Fibroblast of skin of left quadriceps (primary cell): ENCODE measurements at regions not wholly inside any gene's neighbourhood (a gene's known extent, or its start where the extent isn't known, plus 50 kb on each side); places are given as distances from the start of the nearest gene placed in this dataset.
"Not testable (repeated sequence)": the region's sequence is repeated elsewhere in the genome, so short reads cannot be mapped to it uniquely, and the experiment has no call there.

Experiments
- DNase-seq, 2 experiments: peaks; one replicate each; pipeline ENCODE4 v3.0.0-alpha.2; 2013; ENCODE audit warnings: low read depth in 2 of 2

GRCh38 chr12:105581420-105581819 is 250.9 kb downstream of the C12orf75 start:
- DNase-seq, result no peak

GRCh38 chr12:105585107-105585506 is 254.6 kb downstream of the C12orf75 start:
- no peak for DNase-seq

GRCh38 chr12:105587237-105587636 is 256.7 kb downstream of the C12orf75 start:
- no peak for DNase-seq

- no peak for DNase-seq
Observed at GRCh38 chr12:105588106-105588505, 257.6 kb downstream of the C12orf75 start.

- no peak for DNase-seq
Observed at GRCh38 chr12:105590571-105590970, 260.1 kb downstream of the C12orf75 start.

- DNase-seq, result no peak
Observed at GRCh38 chr12:105595440-105595839, 264.9 kb downstream of the C12orf75 start.

GRCh38 chr12:105596731-105597130 is 266.2 kb downstream of the C12orf75 start:
- DNase-seq, result no peak

GRCh38 chr12:105598031-105598430 is 267.5 kb downstream of the C12orf75 start:
- no peak for DNase-seq

- DNase-seq, result peak; percentile 52
Observed at GRCh38 chr12:105600911-105601545, 270.5 kb downstream of the C12orf75 start.

GRCh38 chr12:105602312-105602711 is 271.8 kb downstream of the C12orf75 start:
- DNase-seq, result not testable (repeated sequence)

- DNase-seq, result not testable (repeated sequence)
Observed at GRCh38 chr12:105604281-105604680, 273.8 kb downstream of the C12orf75 start.

- DNase-seq, result not testable (repeated sequence)
Observed at GRCh38 chr12:105606613-105607012, 276.1 kb downstream of the C12orf75 start.

- peak in 1 of 2 experiments; percentile 6 for DNase-seq
Observed at GRCh38 chr12:105609001-105609400, 278.5 kb downstream of the C12orf75 start.

GRCh38 chr12:105610459-105610858 is 280.0 kb downstream of the C12orf75 start:
- DNase-seq, result no peak

- DNase-seq, result no peak
Observed at GRCh38 chr12:105611340-105611739, 280.8 kb downstream of the C12orf75 start.

- no peak for DNase-seq
Observed at GRCh38 chr12:105613269-105613668, 282.8 kb downstream of the C12orf75 start.

- DNase-seq, result no peak
Observed at GRCh38 chr12:105613887-105614286, 283.4 kb downstream of the C12orf75 start.

GRCh38 chr12:105616971-105617540 is 286.6 kb downstream of the C12orf75 start:
- no peak for DNase-seq

GRCh38 chr12:105622220-105622619 is 291.7 kb downstream of the C12orf75 start:
- DNase-seq, result no peak

- no peak for DNase-seq
Observed at GRCh38 chr12:105622846-105623736, 292.6 kb downstream of the C12orf75 start.

- DNase-seq, result no peak
Observed at GRCh38 chr12:105626653-105627052, 296.2 kb downstream of the C12orf75 start.

GRCh38 chr12:105637470-105637869 is 307.0 kb downstream of the C12orf75 start:
- no peak for DNase-seq

- DNase-seq, result no peak
Observed at GRCh38 chr12:105640761-105641160, 310.3 kb downstream of the C12orf75 start.
